ENCODE measurements at regions not wholly inside any gene's neighbourhood (a gene's known extent, or its start where the extent isn't known, plus 50 kb on each side); places are given as distances from the start of the nearest gene placed in this dataset.

- no TSS peak for BruUV-seq (replicated peaks)
- no peak for TF ChIP-seq CTCF (IDR thresholded peaks at IDR 0.05; ENCODE audit: unreplicated experiment)
- intact Hi-C loops (cut with micrococcal nuclease) = no loop called here
- no peak overlapping the region for H3K27ac Mint-ChIP-seq (ENCODE audit: low read depth, unreplicated experiment)
- POLR2A ChIA-PET = no interaction called here
- no peak overlapping the region for H3K4me3 Mint-ChIP-seq (ENCODE audit: unreplicated experiment)
- DNase-seq (ENCODE audit: unreplicated experiment) = no peak
- H3K4me1 Mint-ChIP-seq (ENCODE audit: insufficient read depth, unreplicated experiment) = no peaks in the 10 kb centered on the region
- CTCF ChIA-PET = no interaction called here
- no peaks in the 10 kb centered on the region for H3K36me3 Mint-ChIP-seq (ENCODE audit: insufficient read depth, unreplicated experiment)
- peaks cover 11% of the 10 kb centered on the region for H3K27me3 Mint-ChIP-seq (ENCODE audit: insufficient read depth, unreplicated experiment)
- peaks cover under 1% of the 10 kb centered on the region for H3K9me3 Mint-ChIP-seq (ENCODE audit: unreplicated experiment)
These were observed 426.0 kb downstream of the KIF16B start for GRCh38 chr20:16147216-16147615.

- Mint-ChIP-seq H3K9me3 (ENCODE audit: unreplicated experiment) (no peaks in the 10 kb centered on the region), H3K36me3 (ENCODE audit: insufficient read depth, unreplicated experiment) (no peaks in the 10 kb centered on the region), H3K27ac (ENCODE audit: low read depth, unreplicated experiment) (no peak overlapping the region), H3K4me3 (ENCODE audit: unreplicated experiment) (no peak overlapping the region), H3K4me1 (ENCODE audit: insufficient read depth, unreplicated experiment) (no peaks in the 10 kb centered on the region), H3K27me3 (ENCODE audit: insufficient read depth, unreplicated experiment) (peaks cover 11% of the 10 kb centered on the region)
- no peak for DNase-seq (ENCODE audit: unreplicated experiment)
- ChIA-PET CTCF (interaction anchor here (0.6 kb wide), 1 partner anchor 178 kb away, joined by 6 read pairs; no protein-coding TSS in a partner anchor), POLR2A (no interaction called here)
- intact Hi-C loops (cut with micrococcal nuclease) = no loop called here
- no peak for TF ChIP-seq CTCF (IDR thresholded peaks at IDR 0.05; ENCODE audit: unreplicated experiment)
- BruUV-seq (replicated peaks) = no TSS peak
These were observed 427.3 kb downstream of the KIF16B start for GRCh38 chr20:16145919-16146318.

- H3K9me3 Mint-ChIP-seq (ENCODE audit: unreplicated experiment) = no peaks in the 10 kb centered on the region
- H3K27ac Mint-ChIP-seq (ENCODE audit: low read depth, unreplicated experiment) = no peak overlapping the region
- no peak for DNase-seq (ENCODE audit: unreplicated experiment)
- intact Hi-C loops (cut with micrococcal nuclease) = no loop called here
- CTCF ChIA-PET = interaction anchor here (0.6 kb wide), 1 partner anchor 55 kb away, joined by 3 read pairs; no protein-coding TSS in a partner anchor
- H3K27me3 Mint-ChIP-seq (ENCODE audit: insufficient read depth, unreplicated experiment) = no peaks in the 10 kb centered on the region
- H3K36me3 Mint-ChIP-seq (ENCODE audit: insufficient read depth, unreplicated experiment) = no peaks in the 10 kb centered on the region
- POLR2A ChIA-PET = no interaction called here
- H3K4me1 Mint-ChIP-seq (ENCODE audit: insufficient read depth, unreplicated experiment) = no peaks in the 10 kb centered on the region
- BruUV-seq (replicated peaks) = no TSS peak
- H3K4me3 Mint-ChIP-seq (ENCODE audit: unreplicated experiment) = no peak overlapping the region
- no peak for TF ChIP-seq CTCF (IDR thresholded peaks at IDR 0.05; ENCODE audit: unreplicated experiment)
These were observed 429.7 kb downstream of the KIF16B start for GRCh38 chr20:16143596-16143995.

- POLR2A ChIA-PET = no interaction called here
- Mint-ChIP-seq H3K4me3 (ENCODE audit: unreplicated experiment) (no peak overlapping the region), H3K36me3 (ENCODE audit: insufficient read depth, unreplicated experiment) (no peaks in the 10 kb centered on the region), H3K4me1 (ENCODE audit: insufficient read depth, unreplicated experiment) (peaks cover 8% of the 10 kb centered on the region), H3K9me3 (ENCODE audit: unreplicated experiment) (no peaks in the 10 kb centered on the region), H3K27me3 (ENCODE audit: insufficient read depth, unreplicated experiment) (no peaks in the 10 kb centered on the region), H3K27ac (ENCODE audit: low read depth, unreplicated experiment) (no peak overlapping the region)
- no peak for DNase-seq (ENCODE audit: unreplicated experiment)
- CTCF ChIA-PET = interaction anchor here (0.5 to 0.6 kb wide), 3 partner anchors 88 to 912 kb away, joined by 3 read pairs; no protein-coding TSS in a partner anchor
- no peak for TF ChIP-seq CTCF (IDR thresholded peaks at IDR 0.05; ENCODE audit: unreplicated experiment)
- BruUV-seq (replicated peaks) = no TSS peak
- intact Hi-C loops (cut with micrococcal nuclease) = no loop called here
These were observed 437.6 kb downstream of the KIF16B start for GRCh38 chr20:16135630-16136029.

All from MCF 10A (cell line).